HG03097 (cell line): ENCODE measurements at regions not wholly inside any gene's neighbourhood (a gene's known extent, or its start where the extent isn't known, plus 50 kb on each side); places are given as distances from the start of the nearest gene placed in this dataset.

Experiments used
- ATAC-seq: cut with Tn5 transposase; IDR thresholded peaks from one replicate; pipeline ENCODE4 v1.9.1; 2021; ENCODE audit not compliant: unreplicated experiment, low FRiP score

GRCh38 chr6:170100046-170100445, 190.8 kb downstream of the DLL1 start:
- no peak for ATAC-seq

DNA sequence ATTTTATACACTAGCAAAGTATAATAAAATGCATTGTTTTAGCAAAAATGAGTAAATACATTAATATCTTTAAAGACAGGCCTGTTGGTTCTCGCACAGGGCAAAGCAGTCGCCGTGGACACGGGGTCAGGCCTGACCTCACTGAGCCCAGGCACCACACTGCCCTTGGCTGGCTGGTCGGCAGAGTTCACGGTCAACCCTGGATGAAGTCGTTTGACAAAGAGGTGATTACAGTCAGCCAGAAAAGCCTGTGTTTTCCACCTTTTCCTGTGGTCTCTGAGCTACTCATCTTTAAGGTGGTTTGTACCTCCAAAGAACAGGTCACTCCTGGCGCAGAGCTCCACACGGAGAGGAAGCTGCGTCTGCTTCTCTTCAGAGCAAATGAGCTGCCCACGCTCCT, 191.5 kb downstream of the DLL1 start:
- no peak for ATAC-seq

DNA sequence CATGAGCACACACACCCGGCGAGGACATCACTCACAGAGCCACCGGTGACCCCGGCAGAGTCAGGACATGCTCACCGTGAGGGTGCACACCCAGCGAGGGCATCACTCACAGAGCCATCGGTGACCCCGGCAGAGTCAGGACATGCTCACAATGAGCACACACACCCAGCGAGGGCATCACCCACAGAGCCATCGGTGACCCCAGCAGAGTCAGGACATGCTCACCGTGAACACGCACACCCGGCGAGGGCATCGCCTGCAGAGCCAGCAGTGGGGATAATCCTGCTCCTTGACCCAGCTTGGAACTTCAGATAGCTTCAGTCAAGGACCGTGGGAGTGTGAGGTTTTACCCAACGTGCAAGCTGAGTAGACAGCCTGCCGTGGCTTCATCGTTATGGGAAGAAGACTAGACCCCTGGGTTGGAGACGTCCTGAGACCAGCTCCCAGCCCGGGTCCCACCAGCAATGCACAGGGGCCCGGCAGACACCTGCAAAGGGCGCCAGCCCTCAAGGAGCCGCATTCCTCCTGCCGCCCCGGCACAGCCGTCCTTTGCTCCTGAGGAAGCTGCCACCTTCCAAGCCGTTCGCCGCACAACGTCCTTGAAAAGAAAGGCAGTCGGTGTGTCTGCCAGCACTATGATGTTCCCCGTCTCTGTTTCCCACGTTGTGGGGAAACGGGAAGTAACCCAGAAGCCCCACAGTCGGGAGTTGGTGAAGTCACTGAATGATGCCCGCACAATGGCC, 192.3 kb downstream of the DLL1 start:
- ATAC-seq: no peak

- no peak for ATAC-seq
Measured at GRCh38 chr6:170097505-170098427, 193.1 kb downstream of the DLL1 start.

GRCh38 chr6:170096803-170097504, 193.9 kb downstream of the DLL1 start:
- no peak for ATAC-seq

DNA sequence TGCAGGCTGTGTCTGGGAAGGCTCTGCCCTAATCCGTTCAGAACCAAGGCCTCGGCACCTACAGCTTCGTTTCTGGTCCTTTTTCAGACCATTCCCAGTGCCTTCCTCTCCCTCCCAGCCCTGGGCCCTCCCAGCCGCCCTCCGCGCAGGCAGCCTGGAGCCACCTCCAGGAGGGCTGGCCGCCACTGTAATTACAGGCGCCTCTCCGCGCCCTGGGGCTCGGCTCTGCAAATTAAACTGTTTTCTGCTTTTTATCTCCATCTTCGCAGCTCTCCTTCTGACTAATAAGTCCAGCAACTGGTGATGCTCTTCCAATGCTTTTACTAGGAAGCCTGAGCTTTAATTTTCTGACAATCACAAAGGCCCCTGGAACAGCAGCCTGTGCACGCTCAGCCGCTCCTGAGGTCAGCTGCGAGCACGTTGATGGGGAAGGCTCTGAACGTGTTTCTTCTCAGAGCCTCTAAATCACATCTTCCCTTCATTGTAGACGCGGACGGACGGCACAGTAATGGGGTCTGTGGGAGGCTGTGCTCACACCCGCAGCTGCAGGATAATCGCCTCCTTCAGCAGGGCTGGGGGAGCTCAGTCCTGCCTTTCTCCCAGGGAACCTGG, 194.6 kb downstream of the DLL1 start:
- no peak for ATAC-seq

DNA sequence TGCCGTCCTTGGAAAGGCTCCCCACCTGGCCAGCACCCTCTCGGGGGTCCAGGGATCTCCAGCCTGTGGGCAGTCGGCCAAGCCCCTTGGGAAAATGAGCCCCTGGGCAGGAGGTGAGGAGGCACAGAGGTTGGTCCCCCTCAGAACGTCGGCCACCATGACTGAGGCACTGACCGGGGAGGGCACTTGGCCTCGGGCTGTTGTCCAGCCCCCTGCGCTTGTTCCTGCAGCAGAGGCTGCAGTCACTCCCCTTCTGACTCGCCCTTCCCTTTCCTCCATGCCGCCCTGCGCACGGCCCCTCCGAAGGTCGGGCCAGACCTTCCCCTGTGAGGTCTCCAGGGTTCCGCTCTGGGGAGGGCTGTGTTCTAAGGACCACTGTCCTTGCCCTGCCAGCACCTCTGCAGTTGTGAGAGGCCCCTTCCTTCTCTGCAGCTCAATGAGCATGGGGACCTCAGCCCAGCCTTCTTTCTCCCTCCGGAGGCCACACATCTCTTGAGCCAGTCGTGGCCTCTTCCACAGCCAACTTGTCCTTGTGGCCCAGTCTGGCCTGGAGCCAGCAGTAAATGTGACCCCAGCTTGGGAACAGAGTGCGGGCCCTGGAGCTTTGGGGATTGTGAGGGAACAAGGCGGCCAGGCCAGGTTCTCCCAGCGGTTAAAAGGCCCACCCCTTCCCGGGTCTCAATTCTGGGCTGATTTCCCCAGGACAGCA, 195.5 kb downstream of the DLL1 start:
- ATAC-seq: no peak

DNA sequence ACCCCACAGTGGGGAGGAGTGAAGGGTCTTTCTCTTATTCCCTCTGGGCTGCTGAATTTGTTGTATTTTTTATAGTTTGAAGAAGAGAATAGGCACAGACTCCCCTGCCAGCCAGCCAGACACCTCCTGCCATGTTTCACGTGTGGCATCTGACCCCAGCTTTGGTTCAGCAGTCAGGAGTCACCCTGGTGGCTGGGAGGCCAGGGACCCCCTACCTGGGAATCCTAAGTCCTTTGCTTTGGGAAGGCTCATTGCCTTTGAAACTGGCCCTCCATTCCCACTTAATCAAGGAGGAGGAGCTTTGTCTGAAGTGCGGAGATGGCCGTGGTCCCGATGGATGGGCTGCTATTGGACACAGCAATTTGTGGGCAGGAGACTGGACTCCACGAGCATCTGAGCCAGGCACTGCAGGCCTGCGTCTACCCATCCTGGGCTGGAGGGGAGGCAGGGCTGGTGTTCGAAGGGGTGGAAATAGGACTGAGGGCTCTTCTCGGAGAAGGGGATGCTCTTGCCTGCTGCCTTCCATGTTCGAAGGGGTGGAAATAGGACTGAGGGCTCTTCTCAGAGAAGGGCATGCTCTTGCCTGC, 196.1 kb downstream of the DLL1 start:
- ATAC-seq: no peak

- no peak for ATAC-seq
Measured at GRCh38 chr6:170093658-170094596, 197.0 kb downstream of the DLL1 start.

DNA sequence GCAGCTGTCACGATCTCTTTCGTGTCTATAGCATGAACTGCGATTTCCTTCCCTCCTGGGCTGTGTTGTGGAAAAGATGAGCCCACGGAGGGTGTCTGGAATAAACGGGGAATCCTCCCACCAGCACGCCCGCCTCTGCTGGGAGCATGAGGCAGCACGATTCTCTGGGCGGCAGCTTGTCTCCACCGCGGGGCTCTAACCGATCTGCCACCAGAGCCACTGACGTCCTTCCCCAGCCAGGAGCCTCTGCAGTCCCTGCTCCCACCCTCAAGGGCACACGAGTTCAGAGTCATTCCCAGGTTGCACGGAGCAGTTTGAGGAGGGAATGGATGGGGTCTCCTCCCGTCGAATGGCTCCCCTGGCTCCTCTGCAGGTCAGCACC, 197.6 kb downstream of the DLL1 start:
- no peak for ATAC-seq

GRCh38 chr6:170092826-170093225, 198.1 kb downstream of the DLL1 start:
- ATAC-seq: no peak

DNA sequence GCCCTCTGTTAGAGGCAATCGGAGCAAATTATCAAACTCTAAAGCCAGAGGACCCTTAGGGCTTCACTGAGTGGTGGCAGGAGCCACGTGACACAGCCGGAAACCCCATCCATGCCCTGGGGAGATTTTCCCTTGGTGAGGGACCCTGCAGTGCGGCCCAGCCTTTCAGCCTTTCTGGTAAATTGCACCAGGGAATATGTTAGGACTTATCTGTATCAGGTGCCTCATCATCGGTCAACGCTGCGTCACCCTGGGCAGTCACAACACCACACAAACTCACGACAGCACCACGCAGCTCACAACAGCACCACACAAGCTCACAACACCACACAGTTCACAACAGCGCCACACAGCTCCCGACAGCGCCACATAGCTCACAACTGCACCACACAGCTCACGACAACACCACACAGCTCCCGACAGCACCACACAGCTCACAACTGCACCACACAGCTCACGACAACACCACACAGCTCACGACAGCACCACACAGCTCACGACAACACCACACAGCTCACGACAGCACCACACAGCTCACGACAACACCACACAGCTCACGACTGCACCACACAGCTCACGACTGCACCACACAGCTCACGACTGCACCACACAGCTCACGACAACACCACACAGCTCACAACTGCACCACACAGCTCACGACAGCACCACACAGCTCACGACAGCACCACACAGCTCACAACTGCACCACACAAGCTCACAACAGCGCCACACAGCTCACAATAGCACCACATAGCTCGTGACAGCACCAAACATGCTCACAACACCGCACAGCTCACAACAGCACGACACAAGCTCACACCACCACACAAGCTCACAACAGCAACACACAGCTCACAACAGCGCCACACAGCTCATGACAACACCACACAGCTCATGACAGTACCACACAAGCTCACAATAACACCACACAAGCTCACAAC, 199.0 kb downstream of the DLL1 start:
- ATAC-seq: no peak

- no peak for ATAC-seq
Measured at GRCh38 chr6:170091000-170091638, 199.8 kb downstream of the DLL1 start.

- ATAC-seq: no peak
Measured at GRCh38 chr6:170090561-170090960, 200.3 kb downstream of the DLL1 start.

DNA sequence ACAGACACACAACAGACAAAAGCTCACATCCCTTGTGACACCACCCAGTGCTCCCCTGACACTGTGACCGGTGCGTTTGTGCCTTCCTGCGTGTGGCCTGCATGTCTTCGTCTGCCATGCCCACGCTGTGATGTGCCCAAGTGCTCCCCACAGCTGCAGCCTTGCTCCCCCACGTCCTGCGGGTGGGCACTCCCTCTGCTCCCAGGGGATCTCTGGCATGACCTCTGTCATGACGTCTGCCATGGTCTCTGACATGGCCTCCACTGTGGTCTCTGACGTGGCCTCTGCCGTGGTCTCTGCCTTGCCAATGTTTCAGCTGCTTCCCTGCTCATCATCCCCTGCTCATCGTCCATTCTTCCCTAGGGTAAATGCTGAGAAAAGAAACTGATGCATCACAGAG, 200.9 kb downstream of the DLL1 start:
- peak; percentile 18 for ATAC-seq

- ATAC-seq: no peak
Measured at GRCh38 chr6:170088582-170088955, 202.3 kb downstream of the DLL1 start.

DNA sequence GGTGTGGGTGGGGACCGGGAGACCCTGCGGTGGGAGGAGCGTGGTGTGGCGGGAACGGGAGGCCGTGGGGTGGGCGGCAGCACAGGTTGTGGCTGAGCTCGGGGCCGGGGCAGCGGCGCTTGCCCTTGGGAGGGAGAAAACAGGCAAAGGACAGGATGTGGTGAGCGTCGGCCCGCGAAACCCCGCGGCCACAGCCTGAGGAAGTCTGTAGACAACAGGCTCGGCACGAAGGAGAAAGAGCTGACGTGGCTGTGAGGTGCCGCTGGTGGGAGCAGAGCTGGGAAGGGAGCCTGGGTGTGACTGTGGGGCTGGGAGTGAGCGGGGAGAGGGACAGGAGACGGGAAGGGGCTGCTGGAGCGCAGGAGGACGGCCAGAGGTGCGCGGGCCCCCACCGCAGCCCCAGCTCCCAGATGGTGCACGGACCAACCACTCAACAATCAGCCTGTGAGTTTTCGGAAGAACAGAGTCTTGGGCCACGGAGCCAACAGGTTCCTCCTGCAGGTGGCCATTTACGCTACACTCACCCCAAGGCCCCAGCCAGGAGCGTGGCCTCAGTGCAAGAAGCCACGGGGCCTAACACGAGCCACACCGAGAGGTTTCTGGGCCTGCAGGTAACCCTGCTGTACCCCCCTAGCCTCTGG, 202.8 kb downstream of the DLL1 start:
- peak; percentile 59 for ATAC-seq
